HG03103 (cell line): ENCODE measurements at regions not wholly inside any gene's neighbourhood (a gene's known extent, or its start where the extent isn't known, plus 50 kb on each side); places are given as distances from the start of the nearest gene placed in this dataset.
"Not testable (repeated sequence)": the region's sequence is repeated elsewhere in the genome, so short reads cannot be mapped to it uniquely, and the experiment has no call there.

ENCODE experiments used
- ATAC-seq: cut with Tn5 transposase; IDR thresholded peaks from one replicate; pipeline ENCODE4 v1.9.1; 2021; ENCODE audit warnings: low read depth; ENCODE audit not compliant: unreplicated experiment

- ATAC-seq: peak; percentile 100
These were observed 271.3 kb downstream of the LRATD1 start for GRCh38 chr2:14903709-14904374.

- not testable (repeated sequence) for ATAC-seq
These were observed 271.9 kb downstream of the LRATD1 start for GRCh38 chr2:14904378-14904777.

DNA sequence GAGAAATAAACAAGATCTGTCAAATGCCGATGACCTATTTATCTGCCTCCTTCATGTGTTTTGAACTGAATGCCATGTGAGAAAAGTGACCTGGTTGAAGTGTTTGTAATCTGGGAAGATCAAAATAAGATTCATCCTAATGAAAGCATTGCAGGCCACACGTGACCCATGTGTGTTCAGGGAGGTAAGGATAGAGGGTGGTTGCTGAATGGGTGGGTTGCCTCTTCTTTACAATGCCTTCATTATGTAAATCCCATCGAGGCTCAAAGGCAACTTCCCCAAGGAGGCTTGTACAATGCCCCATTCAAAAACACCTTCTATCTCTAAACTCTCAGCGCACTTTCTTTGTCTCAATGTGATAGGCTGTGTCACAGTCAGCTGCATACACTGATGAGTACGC, 273.1 kb downstream of the LRATD1 start:
- ATAC-seq: no peak

DNA sequence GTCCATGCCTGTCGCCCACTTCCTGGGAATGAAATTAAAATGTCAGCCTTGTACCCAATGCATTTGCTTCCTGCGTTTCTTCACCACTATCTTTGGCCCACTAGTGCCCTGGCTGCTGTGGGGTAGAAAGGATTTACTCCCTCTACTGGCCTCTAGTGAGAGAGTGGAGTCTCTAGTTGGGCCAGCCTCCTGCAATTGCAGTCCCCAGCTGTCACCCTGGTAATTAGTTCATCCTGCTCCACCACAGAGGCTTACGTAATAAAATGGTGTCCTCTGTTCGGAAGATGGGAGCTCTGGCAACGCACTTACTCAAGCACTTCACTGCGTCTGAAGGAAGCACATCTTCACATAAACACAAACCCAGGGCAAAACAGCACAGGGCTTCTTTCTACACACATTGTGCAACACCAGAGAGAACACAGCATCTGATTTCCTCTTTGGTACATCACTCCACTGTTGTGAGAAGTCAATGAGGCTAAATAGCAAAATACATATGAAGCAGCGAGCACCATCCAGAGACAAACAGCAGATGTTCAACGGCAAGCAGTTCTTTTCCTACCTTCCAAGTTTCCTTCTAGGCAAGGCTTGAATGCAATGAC, 274.6 kb downstream of the LRATD1 start:
- no peak for ATAC-seq

DNA sequence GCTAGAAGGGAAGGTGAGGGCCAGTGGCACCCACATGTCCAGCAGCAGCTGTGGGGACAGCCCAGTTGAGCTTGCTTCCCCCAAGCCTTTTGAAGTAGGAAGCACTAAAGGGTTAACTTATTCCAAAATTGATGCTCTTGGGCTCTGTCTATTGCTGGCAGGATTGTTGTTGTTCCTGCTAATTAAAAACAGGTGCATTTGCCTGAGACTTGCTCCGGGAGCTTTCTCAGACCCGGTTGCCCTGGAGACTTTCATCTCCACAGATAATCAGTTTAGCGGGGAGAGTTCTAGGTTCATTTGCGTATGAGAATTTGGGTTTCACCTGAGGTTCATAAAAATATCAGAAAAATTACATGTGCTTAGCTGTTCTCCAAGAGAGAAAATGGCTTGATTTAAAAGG, 277.3 kb downstream of the LRATD1 start:
- ATAC-seq: no peak

- ATAC-seq: no peak
These were observed 278.1 kb downstream of the LRATD1 start for GRCh38 chr2:14910654-14911053.

- no peak for ATAC-seq
These were observed 283.5 kb downstream of the LRATD1 start for GRCh38 chr2:14915983-14916382.

DNA sequence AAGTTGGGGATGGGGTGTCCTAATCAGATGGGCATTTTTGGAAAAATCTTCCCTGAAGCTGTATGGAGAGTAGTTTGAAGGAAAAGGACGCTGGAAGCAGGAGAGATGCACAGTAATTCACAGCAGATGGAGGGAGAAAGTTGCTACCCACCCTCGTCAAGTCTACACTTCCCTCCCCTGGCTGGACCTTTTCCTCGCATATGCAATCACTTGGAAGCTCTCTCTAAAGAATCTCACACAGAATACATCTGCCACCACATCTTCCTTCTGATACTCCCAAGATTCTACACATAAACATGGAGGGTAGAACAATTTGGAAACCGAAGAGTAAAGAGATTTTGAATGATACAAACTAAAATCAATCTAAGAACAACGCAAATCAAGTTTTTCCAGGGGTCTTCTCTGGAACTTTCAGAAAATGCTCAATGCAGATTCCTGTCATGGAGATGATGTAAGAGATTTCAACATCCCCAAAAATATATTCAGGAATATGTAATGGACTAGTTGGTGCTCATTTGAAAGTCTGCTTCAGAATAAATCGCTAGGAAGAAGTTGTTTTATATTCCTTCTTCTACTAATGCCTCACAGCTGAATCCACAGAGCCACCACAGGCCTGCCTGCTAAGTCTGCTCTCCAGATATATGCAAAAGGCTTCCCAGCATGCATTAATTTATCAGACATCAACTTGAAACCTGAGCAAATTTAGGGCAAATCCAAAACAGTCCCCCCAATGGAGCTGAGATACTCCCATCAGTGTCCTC, 291.5 kb downstream of the LRATD1 start:
- no peak for ATAC-seq

DNA sequence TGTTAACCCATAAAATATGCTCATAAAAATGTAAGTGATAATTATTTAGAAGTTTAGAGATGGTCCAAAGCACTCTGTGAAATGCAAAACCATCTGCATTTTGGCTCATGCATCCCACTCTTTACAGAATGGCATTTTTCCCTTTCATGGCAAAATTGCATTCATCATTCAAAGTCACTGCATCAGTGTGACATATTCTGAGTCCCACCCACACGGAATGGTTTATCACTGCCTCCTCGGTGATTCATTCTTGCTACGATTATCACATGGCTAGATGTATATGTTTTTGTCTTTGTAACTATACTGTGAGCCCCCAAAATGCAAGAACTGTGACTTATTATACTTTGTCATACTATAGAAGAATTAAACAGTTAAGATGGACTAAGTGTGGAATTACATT, 293.0 kb downstream of the LRATD1 start:
- no peak for ATAC-seq

DNA sequence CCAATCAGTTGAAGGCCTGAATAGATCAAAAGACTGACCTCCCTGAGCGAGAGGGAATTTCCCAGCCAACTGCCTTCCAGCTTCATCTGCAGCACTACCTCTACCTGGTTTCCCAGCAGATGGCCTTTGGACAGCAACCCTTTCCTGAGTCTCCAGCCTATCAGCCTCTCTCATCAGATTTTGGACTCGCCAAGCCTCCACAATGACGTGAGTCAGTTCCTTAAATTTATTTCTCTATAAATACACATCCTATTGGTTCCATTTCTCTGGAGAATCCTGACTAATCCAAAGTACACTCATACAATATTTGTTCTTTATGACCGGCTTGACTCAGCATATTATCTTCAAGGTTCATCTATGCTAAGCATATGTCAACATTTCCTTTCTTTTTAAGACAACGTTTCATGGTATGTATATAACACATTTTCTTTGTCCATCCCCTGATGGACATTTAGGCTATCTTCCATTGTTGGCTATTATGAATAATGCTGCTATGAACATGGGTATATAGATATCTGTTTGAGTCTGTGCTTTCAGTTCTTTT, 294.6 kb downstream of the LRATD1 start:
- no peak for ATAC-seq

GRCh38 chr2:14928056-14928455, 295.5 kb downstream of the LRATD1 start:
- ATAC-seq: no peak

GRCh38 chr2:14930441-14930840, 297.9 kb downstream of the LRATD1 start:
- no peak for ATAC-seq

- ATAC-seq: no peak
These were observed 299.8 kb downstream of the LRATD1 start for GRCh38 chr2:14932285-14932684.

GRCh38 chr2:14933753-14934152, 301.2 kb downstream of the LRATD1 start:
- ATAC-seq: no peak

- ATAC-seq: no peak
These were observed 303.9 kb downstream of the LRATD1 start for GRCh38 chr2:14936426-14936825.

DNA sequence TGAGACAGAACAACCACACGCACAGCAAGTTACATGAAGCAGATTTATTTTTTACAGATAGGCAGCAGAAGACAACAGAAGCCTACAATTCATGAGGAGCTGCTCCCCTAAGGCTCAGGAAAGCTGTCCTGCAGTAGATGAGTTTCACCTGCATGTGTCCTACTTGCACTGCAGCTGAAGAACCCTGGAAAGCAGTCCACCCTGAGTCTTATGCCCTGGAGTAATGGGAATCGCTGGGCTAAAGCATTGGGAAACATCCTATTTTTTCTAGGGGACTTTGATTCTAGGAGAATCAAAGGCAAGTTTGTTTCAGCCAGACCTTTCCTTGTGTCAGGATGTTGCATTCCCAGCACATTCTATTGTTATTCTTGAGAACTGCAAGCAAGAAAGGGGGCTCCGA, 304.8 kb downstream of the LRATD1 start:
- no peak for ATAC-seq

- ATAC-seq: no peak
These were observed 308.7 kb downstream of the LRATD1 start for GRCh38 chr2:14941151-14941631.

- no peak for ATAC-seq
These were observed 310.5 kb downstream of the LRATD1 start for GRCh38 chr2:14942987-14943386.

- ATAC-seq: peak; percentile 44
These were observed 312.2 kb downstream of the LRATD1 start for GRCh38 chr2:14944562-14945346.

- no peak for ATAC-seq
These were observed 319.2 kb downstream of the LRATD1 start for GRCh38 chr2:14951569-14952285.
